Stimulated activated CD8-positive, alpha-beta memory T cell treated with anti-CD3 and anti-CD28 coated beads, Interleukin-15, amount 100 ng/mL, for 4 hours (primary cell): ENCODE measurements at regions not wholly inside any gene's neighbourhood (a gene's known extent, or its start where the extent isn't known, plus 50 kb on each side); places are given as distances from the start of the nearest gene placed in this dataset.
A peak's percentile ranks its signal among the peaks of the same experiment; 100 is the strongest.

Source experiments
- DNase-seq, 2 donors: peaks; one replicate each; pipeline ENCODE4 v3.0.0-alpha.2; 2020; ENCODE audit warnings: low read depth in 2 of 2

GRCh38 chr10:78392197-78392596, 358.5 kb downstream of the RPS24 start:
- DNase-seq: no peak

- no peak for DNase-seq
Observed at GRCh38 chr10:78393094-78393493, 359.4 kb downstream of the RPS24 start.

- DNase-seq: no peak
Observed at GRCh38 chr10:78394047-78394446, 360.4 kb downstream of the RPS24 start.

GRCh38 chr10:78395162-78395561, 361.5 kb downstream of the RPS24 start:
- DNase-seq: no peak

- no peak for DNase-seq
Observed at GRCh38 chr10:78396754-78397153, 363.1 kb downstream of the RPS24 start.

GRCh38 chr10:78397786-78398185, 364.1 kb downstream of the RPS24 start:
- DNase-seq: no peak

GRCh38 chr10:78398382-78398781, 364.7 kb downstream of the RPS24 start:
- no peak for DNase-seq

GRCh38 chr10:78401624-78402367, 368.1 kb downstream of the RPS24 start:
- DNase-seq: no peak

GRCh38 chr10:78402591-78402990, 368.9 kb downstream of the RPS24 start:
- no peak for DNase-seq

GRCh38 chr10:78403781-78404180, 370.1 kb downstream of the RPS24 start:
- DNase-seq: no peak

- DNase-seq: no peak
Observed at GRCh38 chr10:78404296-78404695, 370.6 kb downstream of the RPS24 start.

- DNase-seq: no peak
Observed at GRCh38 chr10:78405231-78405630, 371.6 kb downstream of the RPS24 start.

GRCh38 chr10:78405736-78406135, 372.1 kb downstream of the RPS24 start:
- DNase-seq: no peak

- no peak for DNase-seq
Observed at GRCh38 chr10:78406648-78407008, 373.0 kb downstream of the RPS24 start.

- peak; percentile 4 to 27 for DNase-seq
Observed at GRCh38 chr10:78407009-78407711, 373.5 kb downstream of the RPS24 start.

- DNase-seq: no peak
Observed at GRCh38 chr10:78407966-78408365, 374.3 kb downstream of the RPS24 start.

GRCh38 chr10:78408671-78409472, 375.2 kb downstream of the RPS24 start:
- no peak for DNase-seq

GRCh38 chr10:78410046-78410965, 376.6 kb downstream of the RPS24 start:
- no peak for DNase-seq

GRCh38 chr10:78411716-78412115, 378.1 kb downstream of the RPS24 start:
- no peak for DNase-seq

GRCh38 chr10:78412605-78413004, 378.9 kb downstream of the RPS24 start:
- DNase-seq: no peak
